BE2C (cell line): ENCODE measurements at regions not wholly inside any gene's neighbourhood (a gene's known extent, or its start where the extent isn't known, plus 50 kb on each side); places are given as distances from the start of the nearest gene placed in this dataset.

Source experiments
- DNase-seq: peaks from one replicate; pipeline ENCODE4 v3.0.0-alpha.2; 2020
- H3K27me3 ChIP-seq: fragments of 250-450 bp; sonication (Bioruptor Pico); 2 replicates; pipeline ENCODE4 v1.5.1; 2020; ENCODE audit warnings: mild to moderate bottlenecking
- H3K36me3 ChIP-seq: fragments of 250-450 bp; sonication (Bioruptor Pico); 2 replicates; pipeline ENCODE4 v1.5.1; 2020; ENCODE audit warnings: mild to moderate bottlenecking
- H3K4me1 ChIP-seq: fragments of 250-450 bp; sonication (Bioruptor Pico); 2 replicates; pipeline ENCODE4 v1.5.1; 2020
- H3K4me3 ChIP-seq: 2 replicates; pipeline ENCODE4 v1.5.1; 2011; ENCODE audit warnings: low read depth, low read length
- H3K9me3 ChIP-seq: fragments of 250-450 bp; sonication (Bioruptor Pico); 2 replicates; pipeline ENCODE4 v1.5.1; 2020
- CTCF ChIP-seq: IDR thresholded peaks from 2 replicates; pipeline ENCODE4 v1.5.1; 2012; ENCODE audit warnings: mild to moderate bottlenecking, low read depth, low read length

GRCh38 chr13:21966014-21966413 lies 295.1 kb downstream of the FGF9 start:
- TF ChIP-seq CTCF = no peak
- H3K4me1 ChIP-seq = no peaks in the 10 kb centered on the region
- H3K9me3 ChIP-seq = no peaks in the 10 kb centered on the region; the same call in 1 of the 2 replicates
- no peak for DNase-seq
- H3K36me3 ChIP-seq = no peaks in the 10 kb centered on the region
- H3K27me3 ChIP-seq = no peaks in the 10 kb centered on the region
- H3K4me3 ChIP-seq = no peak overlapping the region

GRCh38 chr13:21967871-21968270 lies 297.0 kb downstream of the FGF9 start:
- TF ChIP-seq CTCF = no peak
- no peak for DNase-seq
- H3K36me3 ChIP-seq = no peaks in the 10 kb centered on the region
- no peak overlapping the region for H3K4me3 ChIP-seq
- H3K27me3 ChIP-seq = no peaks in the 10 kb centered on the region
- no peaks in the 10 kb centered on the region for H3K4me1 ChIP-seq
- H3K9me3 ChIP-seq = no peaks in the 10 kb centered on the region

- no peak for DNase-seq
- H3K36me3 ChIP-seq = no peaks in the 10 kb centered on the region
- H3K4me3 ChIP-seq = no peak overlapping the region
- no peaks in the 10 kb centered on the region for H3K9me3 ChIP-seq
- no peaks in the 10 kb centered on the region for H3K4me1 ChIP-seq
- H3K27me3 ChIP-seq = no peaks in the 10 kb centered on the region
- TF ChIP-seq CTCF = no peak
Measured at GRCh38 chr13:21970172-21970571, 299.3 kb downstream of the FGF9 start.

- DNase-seq = no peak
- Histone ChIP-seq H3K36me3 (no peaks in the 10 kb centered on the region), H3K9me3 (no peaks in the 10 kb centered on the region), H3K4me1 (no peaks in the 10 kb centered on the region), H3K27me3 (no peaks in the 10 kb centered on the region), H3K4me3 (no peak overlapping the region)
- TF ChIP-seq CTCF = no peak
Measured at GRCh38 chr13:21970918-21971317, 300.0 kb downstream of the FGF9 start.

GRCh38 chr13:21971662-21972621 lies 301.1 kb downstream of the FGF9 start:
- Histone ChIP-seq H3K36me3 (no peaks in the 10 kb centered on the region), H3K4me3 (no peak overlapping the region), H3K9me3 (no peaks in the 10 kb centered on the region), H3K27me3 (no peaks in the 10 kb centered on the region), H3K4me1 (no peaks in the 10 kb centered on the region)
- TF ChIP-seq CTCF = no peak
- DNase-seq = no peak

GRCh38 chr13:21973437-21974125 lies 302.7 kb downstream of the FGF9 start:
- H3K36me3 ChIP-seq = no peaks in the 10 kb centered on the region
- no peaks in the 10 kb centered on the region for H3K4me1 ChIP-seq
- no peak for TF ChIP-seq CTCF
- no peaks in the 10 kb centered on the region; the same call in 1 of the 2 replicates for H3K9me3 ChIP-seq
- H3K4me3 ChIP-seq = no peak overlapping the region
- H3K27me3 ChIP-seq = no peaks in the 10 kb centered on the region
- DNase-seq = no peak
